SU-DHL-6 (cell line): ENCODE measurements at regions not wholly inside any gene's neighbourhood (a gene's known extent, or its start where the extent isn't known, plus 50 kb on each side); places are given as distances from the start of the nearest gene placed in this dataset.

Experiments
- H2AFZ ChIP-seq: fragments of 200-600 bp; sonication (generic); 2 replicates; pipeline ENCODE4 v1.6.1; 2014; ENCODE audit warnings: low read depth, mild to moderate bottlenecking, moderate library complexity, mixed read lengths, antibody characterized with exemption, low read length; ENCODE audit not compliant: severe bottlenecking
- H3F3A ChIP-seq: fragments of 200-600 bp; shearing (Covaris generic); 2 replicates; pipeline ENCODE4 v1.6.0; 2016; ENCODE audit warnings: antibody characterized with exemption, mild to moderate bottlenecking; ENCODE audit not compliant: insufficient read depth
- H3K27ac ChIP-seq: fragments of 200-600 bp; sonication (generic); 2 replicates; pipeline ENCODE4 v1.5.1; 2016; ENCODE audit warnings: low read depth, mild to moderate bottlenecking, low read length, moderate library complexity, mixed read lengths
- H3K27me3 ChIP-seq: fragments of 200-600 bp; sonication (generic), shearing (Covaris generic); 2 replicates; pipeline ENCODE4 v1.6.0; 2014; ENCODE audit warnings: mild to moderate bottlenecking, low read length
- H3K36me3 ChIP-seq: fragments of 200-600 bp; sonication (generic); 2 replicates; pipeline ENCODE4 v1.6.1; 2014; ENCODE audit warnings: mild to moderate bottlenecking, low read length, mixed read lengths
- H3K4me2 ChIP-seq: fragments of 300-600, 200-600 bp; shearing (Covaris generic), sonication (generic); 2 replicates; pipeline ENCODE4 v1.6.0; 2014; ENCODE audit warnings: low read length, low read depth, mild to moderate bottlenecking; ENCODE audit not compliant: poor library complexity, severe bottlenecking
- H3K4me3 ChIP-seq: fragments of 200-600 bp; sonication (generic); 2 replicates; pipeline ENCODE4 v1.5.1; 2014; ENCODE audit warnings: antibody characterized with exemption, low read length, mild to moderate bottlenecking, mixed read lengths; ENCODE audit not compliant: insufficient read depth, poor library complexity, severe bottlenecking
- H3K79me2 ChIP-seq: fragments of 200-600 bp; sonication (generic); 2 replicates; pipeline ENCODE4 v1.6.1; 2014; ENCODE audit warnings: mild to moderate bottlenecking, low read length, moderate library complexity; ENCODE audit not compliant: insufficient read depth
- H3K9ac ChIP-seq: fragments of 200-600 bp; sonication (generic); 2 replicates; pipeline ENCODE4 v1.7.0; 2014; ENCODE audit warnings: mild to moderate bottlenecking, low read length
- H3K9me2 ChIP-seq: fragments of 200-600 bp; sonication (generic); replicated peaks from 2 replicates; pipeline ENCODE4 v1.6.1; 2014; ENCODE audit warnings: low read length; ENCODE audit not compliant: insufficient read depth
- H3K9me3 ChIP-seq: fragments of 200-600 bp; sonication (generic); 2 replicates; pipeline ENCODE4 v1.6.1; 2014; ENCODE audit warnings: low read length, mixed read lengths; ENCODE audit not compliant: insufficient read depth
- H4K20me1 ChIP-seq: fragments of 200-600 bp; sonication (generic); 2 replicates; pipeline ENCODE4 v1.6.1; 2014; ENCODE audit warnings: low read depth, mild to moderate bottlenecking, antibody characterized with exemption, low read length, moderate library complexity, mixed read lengths
- CTCF ChIP-seq: fragments of 200-600 bp; sonication (generic); IDR thresholded peaks from one replicate; pipeline ENCODE4 v1.5.1; 2017; ENCODE audit warnings: antibody characterized with exemption, mild to moderate bottlenecking, low read length, moderate library complexity; ENCODE audit not compliant: insufficient read depth, poor library complexity, severe bottlenecking
- EZH2phosphoT487 ChIP-seq: fragments of 200-600 bp; sonication (generic), shearing (Covaris generic); conservative IDR thresholded peaks from 2 replicates; pipeline ENCODE4 v1.6.1; 2018; ENCODE audit warnings: mild to moderate bottlenecking, antibody characterized with exemption, low read length, moderate library complexity, mixed read lengths

- peak overlapping the region; percentile 50 for H2AFZ ChIP-seq
- TF ChIP-seq EZH2phosphoT487 = no peak
- TF ChIP-seq CTCF = no peak
- no peaks in the 10 kb centered on the region for H3F3A ChIP-seq
- H3K4me3 ChIP-seq = no peak overlapping the region
- H4K20me1 ChIP-seq = no peaks in the 10 kb centered on the region
- peak overlapping the region; percentile 10; the same call in 1 of the 2 replicates for H3K9ac ChIP-seq
- no peaks in the 10 kb centered on the region; the same call in 1 of the 2 replicates for H3K36me3 ChIP-seq
- no peaks in the 10 kb centered on the region for H3K27me3 ChIP-seq
- peak overlapping the region; percentile 50 for H3K27ac ChIP-seq
- no peaks in the 10 kb centered on the region for H3K79me2 ChIP-seq
- no peaks in the 10 kb centered on the region for H3K9me3 ChIP-seq
- H3K4me2 ChIP-seq = peak overlapping the region; percentile 30
- H3K9me2 ChIP-seq = no peaks in the 10 kb centered on the region
Observed at GRCh38 chr3:178465260-178466180, 70.7 kb upstream of the KCNMB2 start.

- no peak overlapping the region for H3K4me3 ChIP-seq
- no peaks in the 10 kb centered on the region for H4K20me1 ChIP-seq
- TF ChIP-seq EZH2phosphoT487 (no peak), CTCF (no peak)
- H3K27me3 ChIP-seq = no peaks in the 10 kb centered on the region
- no peak overlapping the region for H3K9ac ChIP-seq
- no peaks in the 10 kb centered on the region for H3K36me3 ChIP-seq
- H3K79me2 ChIP-seq = no peaks in the 10 kb centered on the region
- H3K27ac ChIP-seq = no peak overlapping the region
- no peaks in the 10 kb centered on the region for H3K9me3 ChIP-seq
- H3F3A ChIP-seq = no peaks in the 10 kb centered on the region
- H3K4me2 ChIP-seq = no peak overlapping the region
- no peaks in the 10 kb centered on the region for H3K9me2 ChIP-seq
- no peak overlapping the region for H2AFZ ChIP-seq
Observed at GRCh38 chr3:178472941-178473340, 63.3 kb upstream of the KCNMB2 start.

DNA sequence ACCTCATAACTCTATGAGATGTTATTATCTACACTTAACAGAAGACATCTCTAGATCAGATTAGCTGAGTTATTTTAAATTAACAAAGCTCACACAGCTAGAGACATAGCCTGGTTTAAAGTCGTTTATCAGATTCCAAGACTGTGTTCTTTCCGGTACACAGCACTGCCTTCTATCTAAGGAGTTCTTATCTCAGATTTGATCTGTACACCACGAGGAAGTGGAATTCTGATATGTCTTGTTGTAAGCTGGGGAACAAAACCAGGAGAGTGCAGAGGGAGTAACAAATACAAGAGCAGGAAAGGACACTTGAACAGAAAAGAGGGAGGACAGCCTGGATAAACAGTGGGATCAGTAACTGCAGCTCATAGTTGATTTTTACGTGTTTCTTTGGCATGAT lies 61.7 kb upstream of the KCNMB2 start:
- H3K79me2 ChIP-seq = no peaks in the 10 kb centered on the region
- peak overlapping the region; percentile 21 for H2AFZ ChIP-seq
- no peaks in the 10 kb centered on the region for H3K27me3 ChIP-seq
- TF ChIP-seq CTCF (no peak), EZH2phosphoT487 (no peak)
- no peak overlapping the region for H3K27ac ChIP-seq
- no peaks in the 10 kb centered on the region for H3K9me2 ChIP-seq
- no peaks in the 10 kb centered on the region for H4K20me1 ChIP-seq
- no peak overlapping the region for H3K9ac ChIP-seq
- H3K4me3 ChIP-seq = no peak overlapping the region
- H3K9me3 ChIP-seq = no peaks in the 10 kb centered on the region
- no peak overlapping the region for H3K4me2 ChIP-seq
- no peaks in the 10 kb centered on the region for H3F3A ChIP-seq
- no peaks in the 10 kb centered on the region for H3K36me3 ChIP-seq
